Vagina (tissue), 2 donors: ENCODE measurements at regions not wholly inside any gene's neighbourhood (a gene's known extent, or its start where the extent isn't known, plus 50 kb on each side); places are given as distances from the start of the nearest gene placed in this dataset.

Experiments used
- DNase-seq, 2 donors: peaks; one replicate each; pipeline ENCODE4 v3.0.0-alpha.2; 2017; ENCODE audit errors: extremely low spot score in 2 of 2
- H3K27ac ChIP-seq: fragments of 200-600 bp; sonication (generic); one replicate; pipeline ENCODE4 v1.5.1; 2019
- H3K27me3 ChIP-seq: fragments of 200-600 bp; sonication (generic); one replicate; pipeline ENCODE4 v1.5.1; 2019
- H3K36me3 ChIP-seq, 2 donors: fragments of 200-600 bp; sonication (generic); one replicate each; pipeline ENCODE4 v1.5.1; 2017 to 2019
- H3K4me1 ChIP-seq: fragments of 200-600 bp; sonication (generic); one replicate; pipeline ENCODE4 v1.5.1; 2019
- H3K4me3 ChIP-seq, 2 donors: fragments of 200-600 bp; sonication (generic); 1 replicate in 1 of 2; 2 replicates in 1 of 2; pipeline ENCODE4 v1.5.1; 2016 to 2019
- H3K9me3 ChIP-seq: fragments of 200-600 bp; sonication (generic); one replicate; pipeline ENCODE4 v1.5.1; 2019
- CTCF ChIP-seq, 3 experiments: fragments of 450-650 bp in 2 of 3; fragments of 200-600 bp in 1 of 3; sonication (generic) in 1 of 3; IDR thresholded peaks; one replicate each; pipeline ENCODE4 v1.5.1; 2017 to 2019; ENCODE audit warnings: antibody characterized with exemption in 3 of 3, mild to moderate bottlenecking in 2 of 3, moderate library complexity in 2 of 3
- POLR2A ChIP-seq, 2 donors: fragments of 450-650 bp; IDR thresholded peaks; one replicate each; pipeline ENCODE4 v1.6.1; 2017; ENCODE audit warnings: antibody characterized with exemption in 2 of 2, mild to moderate bottlenecking in 2 of 2, moderate library complexity in 2 of 2
- POLR2AphosphoS5 ChIP-seq, 2 donors: sonication (generic); formaldehyde crosslinking; IDR thresholded peaks; one replicate each; pipeline ENCODE4 v1.9.0; 2017; ENCODE audit warnings: antibody characterized with exemption in 2 of 2, mild to moderate bottlenecking in 2 of 2, low read depth in 1 of 2; ENCODE audit not compliant: insufficient read depth in 1 of 2
- intact Hi-C: fragments of 100-400 bp; cut with DNase I; formaldehyde crosslinking; loops from one replicate; pipeline ENCODE4 v1.15.1; 2023

GRCh38 chr12:30357766-30358490 is 337.7 kb downstream of the IPO8 start:
- DNase-seq, result no peak
- Histone ChIP-seq H3K9me3 (no peaks in the 10 kb centered on the region), H3K36me3 (no peaks in the 10 kb centered on the region), H3K27me3 (no peaks in the 10 kb centered on the region), H3K4me1 (no peaks in the 10 kb centered on the region), H3K27ac (no peak overlapping the region), H3K4me3 (no peak overlapping the region)
- TF ChIP-seq CTCF (IDR thresholded peaks at IDR 0.05) (no peak), POLR2A (IDR thresholded peaks at IDR 0.05) (no peak), POLR2AphosphoS5 (IDR thresholded peaks at IDR 0.05; ENCODE audit: insufficient read depth in 1 of 2, low read depth in 1 of 2) (no peak)
- intact Hi-C loops, result no loop called here

GRCh38 chr12:30345744-30346471 is 349.8 kb downstream of the IPO8 start:
- no peak for DNase-seq
- no peak for TF ChIP-seq CTCF (IDR thresholded peaks at IDR 0.05)
- no peak for TF ChIP-seq POLR2AphosphoS5 (IDR thresholded peaks at IDR 0.05; ENCODE audit: insufficient read depth in 1 of 2, low read depth in 1 of 2)
- TF ChIP-seq POLR2A (IDR thresholded peaks at IDR 0.05), result no peak
- H3K4me1 ChIP-seq, result no peaks in the 10 kb centered on the region

GRCh38 chr12:30330565-30330964 is 365.1 kb downstream of the IPO8 start:
- Histone ChIP-seq H3K9me3 (no peaks in the 10 kb centered on the region), H3K27ac (no peak overlapping the region), H3K36me3 (no peaks in the 10 kb centered on the region), H3K27me3 (no peaks in the 10 kb centered on the region), H3K4me1 (no peaks in the 10 kb centered on the region), H3K4me3 (no peak overlapping the region)
- no peak for TF ChIP-seq POLR2A (IDR thresholded peaks at IDR 0.05)
- no peak for TF ChIP-seq POLR2AphosphoS5 (IDR thresholded peaks at IDR 0.05; ENCODE audit: insufficient read depth in 1 of 2, low read depth in 1 of 2)
- TF ChIP-seq CTCF (IDR thresholded peaks at IDR 0.05), result no peak
- intact Hi-C loops, result no loop called here
- no peak for DNase-seq

More at GRCh38 chr12:30345744-30346471, 349.8 kb downstream of the IPO8 start:
- no peaks in the 10 kb centered on the region for H3K36me3 ChIP-seq
- H3K4me3 ChIP-seq, result no peak overlapping the region
- intact Hi-C loops, result no loop called here
- H3K27me3 ChIP-seq, result no peaks in the 10 kb centered on the region
- H3K9me3 ChIP-seq, result no peaks in the 10 kb centered on the region
- H3K27ac ChIP-seq, result no peak overlapping the region

- H3K27me3 ChIP-seq, result no peaks in the 10 kb centered on the region
- no peaks in the 10 kb centered on the region for H3K36me3 ChIP-seq
- H3K4me1 ChIP-seq, result no peaks in the 10 kb centered on the region
- no peak for DNase-seq
- no peak overlapping the region for H3K27ac ChIP-seq
- no peak for TF ChIP-seq CTCF (IDR thresholded peaks at IDR 0.05)
- no peak for TF ChIP-seq POLR2A (IDR thresholded peaks at IDR 0.05)
- no peak for TF ChIP-seq POLR2AphosphoS5 (IDR thresholded peaks at IDR 0.05; ENCODE audit: insufficient read depth in 1 of 2, low read depth in 1 of 2)
- H3K4me3 ChIP-seq, result no peak overlapping the region
- no peaks in the 10 kb centered on the region for H3K9me3 ChIP-seq
- intact Hi-C loops, result no loop called here
Measured at GRCh38 chr12:30329281-30329680, 366.4 kb downstream of the IPO8 start.

GRCh38 chr12:30323008-30323407 is 372.7 kb downstream of the IPO8 start:
- Histone ChIP-seq H3K4me1 (no peaks in the 10 kb centered on the region), H3K27me3 (no peaks in the 10 kb centered on the region), H3K27ac (no peak overlapping the region), H3K9me3 (no peaks in the 10 kb centered on the region), H3K36me3 (no peaks in the 10 kb centered on the region), H3K4me3 (no peak overlapping the region)
- intact Hi-C loops, result no loop called here
- TF ChIP-seq CTCF (IDR thresholded peaks at IDR 0.05) (no peak), POLR2A (IDR thresholded peaks at IDR 0.05) (no peak), POLR2AphosphoS5 (IDR thresholded peaks at IDR 0.05; ENCODE audit: insufficient read depth in 1 of 2, low read depth in 1 of 2) (no peak)
- DNase-seq, result no peak
